ENCODE measurements at regions not wholly inside any gene's neighbourhood (a gene's known extent, or its start where the extent isn't known, plus 50 kb on each side); places are given as distances from the start of the nearest gene placed in this dataset.
A peak's percentile ranks its signal among the peaks of the same experiment; 100 is the strongest.
"Not testable (repeated sequence)": the region's sequence is repeated elsewhere in the genome, so short reads cannot be mapped to it uniquely, and the experiment has no call there.

GRCh38 chr9:72444435-72444834 is 77.0 kb upstream of the TMC1 start:
- no peak overlapping the region for H3K4me3 ChIP-seq (replicated peaks; ENCODE audit: low read depth, low read length)
- DNase-seq (ENCODE audit: low read depth) = no peak
- TF ChIP-seq, protein P1, sequence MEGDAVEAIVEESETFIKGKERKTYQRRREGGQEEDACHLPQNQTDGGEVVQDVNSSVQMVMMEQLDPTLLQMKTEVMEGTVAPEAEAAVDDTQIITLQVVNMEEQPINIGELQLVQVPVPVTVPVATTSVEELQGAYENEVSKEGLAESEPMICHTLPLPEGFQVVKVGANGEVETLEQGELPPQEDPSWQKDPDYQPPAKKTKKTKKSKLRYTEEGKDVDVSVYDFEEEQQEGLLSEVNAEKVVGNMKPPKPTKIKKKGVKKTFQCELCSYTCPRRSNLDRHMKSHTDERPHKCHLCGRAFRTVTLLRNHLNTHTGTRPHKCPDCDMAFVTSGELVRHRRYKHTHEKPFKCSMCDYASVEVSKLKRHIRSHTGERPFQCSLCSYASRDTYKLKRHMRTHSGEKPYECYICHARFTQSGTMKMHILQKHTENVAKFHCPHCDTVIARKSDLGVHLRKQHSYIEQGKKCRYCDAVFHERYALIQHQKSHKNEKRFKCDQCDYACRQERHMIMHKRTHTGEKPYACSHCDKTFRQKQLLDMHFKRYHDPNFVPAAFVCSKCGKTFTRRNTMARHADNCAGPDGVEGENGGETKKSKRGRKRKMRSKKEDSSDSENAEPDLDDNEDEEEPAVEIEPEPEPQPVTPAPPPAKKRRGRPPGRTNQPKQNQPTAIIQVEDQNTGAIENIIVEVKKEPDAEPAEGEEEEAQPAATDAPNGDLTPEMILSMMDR (IDR thresholded peaks at IDR 0.05; ENCODE audit: low read length, missing control alignments) = no peak

DNA sequence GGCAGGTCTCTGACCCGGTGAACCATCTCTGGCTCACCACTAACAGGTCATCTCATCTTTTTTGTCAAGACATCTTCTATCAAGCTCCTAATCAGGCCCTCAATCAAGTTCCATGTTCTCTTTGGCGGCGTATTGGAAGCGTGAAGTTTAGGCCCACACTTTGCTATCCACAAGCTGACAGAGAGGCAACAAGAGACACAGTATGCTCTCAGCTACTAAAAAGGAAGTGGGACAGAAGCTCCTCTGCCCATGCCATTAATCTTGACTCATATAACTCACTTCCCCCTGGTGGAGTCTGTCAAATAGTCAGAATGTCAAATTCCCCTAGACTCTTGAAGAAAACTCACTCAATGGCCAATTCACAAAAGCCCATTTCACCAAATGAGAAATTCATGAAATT is 77.6 kb upstream of the TMC1 start:
- H3K4me3 ChIP-seq (replicated peaks; ENCODE audit: low read depth, low read length) = no peak overlapping the region
- TF ChIP-seq, protein P1 (IDR thresholded peaks at IDR 0.05; ENCODE audit: low read length, missing control alignments) = no peak
- no peak for DNase-seq (ENCODE audit: low read depth)

DNA sequence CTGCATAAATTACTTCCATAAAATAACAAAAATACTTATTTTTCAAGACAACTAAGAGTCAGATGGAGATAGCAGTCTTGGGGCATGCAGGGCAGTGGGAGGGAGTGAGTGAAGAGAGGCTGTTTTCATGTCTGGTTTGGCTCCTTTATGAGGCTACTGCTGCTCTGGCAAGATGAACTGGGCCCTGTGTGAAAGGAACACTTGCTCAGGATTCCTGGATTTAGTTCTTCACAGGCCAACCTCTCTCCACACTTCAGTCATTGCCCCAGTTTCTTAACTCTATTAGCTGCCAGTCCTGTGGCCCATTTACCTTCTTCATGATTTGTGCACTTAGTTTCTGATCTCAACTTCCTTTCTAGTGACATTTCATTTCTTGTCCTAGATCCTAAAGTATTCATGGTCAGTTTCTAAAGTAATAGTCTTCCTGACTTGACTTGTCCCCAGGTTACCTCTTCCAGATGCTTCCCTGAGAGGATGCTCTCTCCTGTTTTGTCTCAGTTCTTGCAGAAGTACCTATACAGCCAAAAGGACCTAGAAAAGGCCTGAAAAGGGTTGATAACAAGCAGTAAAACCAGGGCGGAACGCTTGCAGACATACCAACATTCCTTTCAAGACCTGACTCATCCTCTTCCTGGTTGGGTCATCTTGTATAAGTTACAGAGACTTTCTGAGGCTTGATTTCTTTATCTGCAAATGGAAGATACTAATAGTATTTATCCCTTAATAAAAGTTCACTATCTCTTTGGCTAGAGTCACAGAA is 77.0 kb upstream of the ZFAND5 start:
- TF ChIP-seq, protein P1 (IDR thresholded peaks at IDR 0.05; ENCODE audit: low read length, missing control alignments) = no peak
- peak; percentile 81 for DNase-seq (ENCODE audit: low read depth)
- H3K4me3 ChIP-seq (replicated peaks; ENCODE audit: low read depth, low read length) = no peak overlapping the region

GRCh38 chr9:72440992-72441847 is 76.2 kb upstream of the ZFAND5 start:
- TF ChIP-seq, protein P1 (IDR thresholded peaks at IDR 0.05; ENCODE audit: low read length, missing control alignments) = no peak
- peak; percentile 43 for DNase-seq (ENCODE audit: low read depth)
- H3K4me3 ChIP-seq (replicated peaks; ENCODE audit: low read depth, low read length) = no peak overlapping the region

DNA sequence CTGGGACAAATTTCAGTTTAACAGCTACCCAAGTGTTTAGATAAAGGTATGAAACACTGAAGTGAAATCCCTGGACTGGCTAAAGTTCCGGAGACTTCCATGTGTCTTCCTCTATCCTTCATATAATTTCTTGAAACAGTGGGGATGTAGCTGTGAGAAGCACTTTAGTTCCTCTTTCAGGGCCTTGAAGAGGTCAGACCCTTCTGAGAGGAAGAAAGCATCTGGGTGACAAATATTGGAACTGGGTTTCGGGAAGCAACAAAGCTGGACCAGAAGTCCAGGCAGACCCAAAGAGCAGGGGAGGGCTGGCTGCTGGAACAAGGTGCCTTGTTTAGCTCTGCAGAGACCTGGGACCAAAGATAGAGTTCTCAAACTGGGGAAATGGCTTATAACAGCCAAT is 75.4 kb upstream of the ZFAND5 start:
- no peak overlapping the region for H3K4me3 ChIP-seq (replicated peaks; ENCODE audit: low read depth, low read length)
- DNase-seq (ENCODE audit: low read depth) = no peak
- TF ChIP-seq, protein P1 (IDR thresholded peaks at IDR 0.05; ENCODE audit: low read length, missing control alignments) = no peak

DNA sequence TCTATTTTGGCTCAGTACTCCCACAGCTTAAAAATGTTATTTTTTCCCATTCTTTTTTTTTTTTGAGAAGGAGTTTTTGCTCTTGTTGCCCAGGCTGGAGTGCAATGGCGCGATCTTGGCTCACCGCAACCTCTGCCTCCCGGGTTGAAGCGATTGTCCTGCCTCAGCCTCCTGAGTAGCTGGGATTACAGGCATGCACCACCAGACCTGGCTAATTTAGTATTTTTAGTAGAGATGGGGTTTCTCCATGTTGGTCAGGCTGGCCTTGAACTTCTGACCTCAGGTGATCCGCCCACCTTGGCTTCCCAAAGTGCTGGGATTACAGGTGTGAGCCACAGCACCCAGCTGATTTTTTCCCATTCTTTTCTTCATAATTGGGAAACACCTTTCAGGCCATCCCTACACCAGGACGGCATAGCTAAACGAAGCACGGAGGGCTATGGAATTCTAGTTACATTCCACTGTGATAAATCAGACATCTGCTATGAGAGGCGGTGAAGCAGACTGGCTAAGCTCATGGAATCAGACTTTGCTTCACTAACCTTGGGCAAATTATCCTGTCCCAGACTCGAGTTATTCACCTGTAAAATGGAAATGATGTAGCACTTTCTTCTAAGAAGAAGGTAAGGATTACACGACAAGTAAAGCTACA is 68.7 kb upstream of the ZFAND5 start:
- not testable (repeated sequence) for H3K4me3 ChIP-seq (replicated peaks; ENCODE audit: low read depth, low read length)
- peak; percentile 78 for DNase-seq (ENCODE audit: low read depth)

DNA sequence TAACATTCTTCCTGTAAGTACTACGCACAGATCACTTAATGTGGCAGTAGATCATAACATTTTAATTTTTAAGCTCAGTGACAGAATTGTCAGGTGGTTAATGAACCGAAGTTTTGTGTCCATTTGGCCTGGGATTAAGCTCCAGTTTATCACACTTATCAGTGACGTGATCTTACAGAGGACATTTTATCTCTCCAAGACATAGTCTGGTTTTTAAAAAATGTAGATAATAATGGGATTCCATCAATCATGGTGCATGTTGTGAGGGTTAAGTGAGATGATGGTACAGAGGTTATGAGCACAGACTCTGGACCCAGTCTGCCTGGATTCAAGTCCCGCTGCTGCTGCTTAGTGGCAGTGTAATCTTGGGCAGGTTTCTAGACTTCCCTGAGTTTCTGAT is 66.0 kb upstream of the ZFAND5 start:
- no peak overlapping the region for H3K4me3 ChIP-seq (replicated peaks; ENCODE audit: low read depth, low read length)
- TF ChIP-seq, protein P1 (IDR thresholded peaks at IDR 0.05; ENCODE audit: low read length, missing control alignments) = no peak
- no peak for DNase-seq (ENCODE audit: low read depth)
